HCT116 (cell line): ENCODE measurements at regions not wholly inside any gene's neighbourhood (a gene's known extent, or its start where the extent isn't known, plus 50 kb on each side); places are given as distances from the start of the nearest gene placed in this dataset.

Experiments
- ATAC-seq: fragments of 200-7000 bp; cut with Tn5 transposase; 2 replicates; pipeline ENCODE4 v1.9.1; 2020; ENCODE audit warnings: mild to moderate bottlenecking, moderate library complexity
- BruUV-seq: library from RNA; stranded (reverse); fragments of 400-500 nt; replicated peaks from 2 replicates; lab custom pipeline; 2021; lab: Mats Ljungman, UMichigan
- CTCF ChIA-PET: fragments of 300-600 bp; sonication (Branson Sonifier 250); formaldehyde crosslinking; loops from one replicate; lab custom pipeline; 2021; ENCODE audit warnings: antibody characterized with exemption; lab: Charles Lee
- POLR2A ChIA-PET: fragments of 300-600, 350-600 bp; sonication (Branson Sonifier 250); formaldehyde crosslinking; loops from one replicate; lab custom pipeline; 2021; ENCODE audit warnings: antibody characterized with exemption; lab: Charles Lee
- RAD21 ChIA-PET, 2 experiments: fragments of 300-600 bp; sonication (Branson Sonifier 250); formaldehyde crosslinking; loops; one replicate each; lab custom pipeline; 2023; ENCODE audit warnings: low total read pairs in 2 of 2; ENCODE audit not compliant: uncharacterized antibody in 2 of 2, unreplicated experiment in 2 of 2, low non-redundant PET in 1 of 2; lab: Charles Lee
- DNase-seq: peaks from one replicate; pipeline ENCODE4 v3.0.0-alpha.2; 2010; ENCODE audit warnings: low read depth, low spot score
- H2AFZ ChIP-seq: fragments of 200-600 bp; shearing (Covaris generic), sonication (generic); 2 replicates; pipeline ENCODE4 v1.6.1; 2017; ENCODE audit warnings: low read depth, mixed run types, mixed read lengths, antibody characterized with exemption, low read length; ENCODE audit not compliant: poor library complexity, severe bottlenecking
- H3K27ac ChIP-seq: 2 replicates; pipeline ENCODE4 v1.5.1; 2012; ENCODE audit warnings: low read depth, low read length
- H3K27me3 ChIP-seq: fragments of 200-600 bp; sonication (generic); 2 replicates; pipeline ENCODE4 v1.6.1; 2016; ENCODE audit warnings: mixed run types, low read length, mixed read lengths; ENCODE audit not compliant: insufficient read depth
- H3K36me3 ChIP-seq, 2 experiments: fragments of 200-500 bp in 1 of 2; fragments of 200-600 bp in 1 of 2; sonication (Bioruptor generic) in 1 of 2; sonication (generic) in 1 of 2; 2 replicates each; pipeline versions ENCODE4 v1.5.1 to v1.6.1; 2014 to 2016; ENCODE audit warnings: low read length in 2 of 2, inconsistent platforms in 1 of 2, mixed read lengths in 1 of 2, mixed run types in 1 of 2; ENCODE audit not compliant: insufficient read depth in 2 of 2, control insufficient read depth in 1 of 2
- H3K4me1 ChIP-seq, 2 experiments: fragments of 200-600 bp in 1 of 2; sonication (generic) in 1 of 2; 2 replicates each; pipeline versions ENCODE4 v1.5.1 to v1.6.1; 2012 to 2017; ENCODE audit warnings: low read length in 2 of 2, inconsistent platforms in 1 of 2, mild to moderate bottlenecking in 1 of 2, mixed read lengths in 1 of 2, mixed run types in 1 of 2, moderate library complexity in 1 of 2; ENCODE audit not compliant: insufficient read depth in 2 of 2, control insufficient read depth in 1 of 2
- H3K4me2 ChIP-seq: fragments of 200-600 bp; sonication (generic); 2 replicates; pipeline ENCODE4 v1.6.1; 2017; ENCODE audit warnings: mixed run types, low read length, mixed read lengths
- H3K4me3 ChIP-seq, 2 experiments: fragments of 200-600 bp in 1 of 2; sonication (generic) in 1 of 2; replicated peaks in 1 of 2; 2 replicates each; pipeline ENCODE4 v1.5.1; 2011 to 2016; ENCODE audit warnings: low read length in 2 of 2, control low read depth in 1 of 2, low read depth in 1 of 2, mild to moderate bottlenecking in 1 of 2, mixed read lengths in 1 of 2, mixed run types in 1 of 2
- H3K79me2 ChIP-seq: fragments of 200-600 bp; sonication (generic); 2 replicates; pipeline ENCODE4 v1.6.1; 2017; ENCODE audit warnings: mild to moderate bottlenecking, mixed run types, low read length, moderate library complexity, mixed read lengths; ENCODE audit not compliant: insufficient read depth
- H3K9ac ChIP-seq: fragments of 200-600 bp; sonication (generic); 2 replicates; pipeline ENCODE4 v1.6.1; 2016; ENCODE audit warnings: low read length, mixed read lengths
- H3K9me2 ChIP-seq: fragments of 200-600 bp; sonication (generic), shearing (Covaris generic); 2 replicates; pipeline ENCODE4 v1.6.1; 2017; ENCODE audit warnings: mixed run types, mild to moderate bottlenecking, moderate library complexity; ENCODE audit not compliant: insufficient read depth
- H3K9me3 ChIP-seq, 2 experiments: fragments of 200-500 bp in 1 of 2; fragments of 200-600 bp in 1 of 2; sonication (Bioruptor generic) in 1 of 2; sonication (generic) in 1 of 2; 2 replicates each; pipeline ENCODE4 v1.6.1; 2014 to 2017; ENCODE audit warnings: low read length in 2 of 2, mixed read lengths in 2 of 2, inconsistent platforms in 1 of 2, low read depth in 1 of 2, mild to moderate bottlenecking in 1 of 2, mixed run types in 1 of 2, moderate library complexity in 1 of 2; ENCODE audit not compliant: control insufficient read depth in 1 of 2, insufficient read depth in 1 of 2
- H4K20me1 ChIP-seq: fragments of 200-600 bp; sonication (generic), shearing (Covaris generic); 2 replicates; pipeline ENCODE4 v1.6.1; 2017; ENCODE audit warnings: mixed run types, mild to moderate bottlenecking, moderate library complexity; ENCODE audit not compliant: insufficient read depth
- ATF3 ChIP-seq: IDR thresholded peaks from 2 replicates; pipeline ENCODE4 v1.6.1; 2012
- CEBPB ChIP-seq: IDR thresholded peaks from 2 replicates; pipeline ENCODE4 v1.6.1; 2012; ENCODE audit warnings: low read depth
- EGR1 ChIP-seq: IDR thresholded peaks from 2 replicates; pipeline ENCODE4 v1.6.1; 2012; ENCODE audit warnings: low read depth
- EZH2phosphoT487 ChIP-seq: fragments of 200-600 bp; IDR thresholded peaks from 2 replicates; pipeline ENCODE4 v1.6.1; 2018; ENCODE audit warnings: antibody characterized with exemption, borderline replicate concordance
- JUND ChIP-seq: IDR thresholded peaks from 2 replicates; pipeline ENCODE4 v1.6.1; 2012
- MAX ChIP-seq: IDR thresholded peaks from 2 replicates; pipeline ENCODE4 v1.6.1; 2012
- POLR2AphosphoS5 ChIP-seq: IDR thresholded peaks from 2 replicates; pipeline ENCODE4 v1.6.1; 2011; ENCODE audit warnings: mild to moderate bottlenecking, low read depth, low read length, moderate library complexity
- SIN3A ChIP-seq: IDR thresholded peaks from 2 replicates; pipeline ENCODE4 v1.6.1; 2012; ENCODE audit warnings: low read depth
- SP1 ChIP-seq: IDR thresholded peaks from 2 replicates; pipeline ENCODE4 v1.6.1; 2012; ENCODE audit warnings: low read depth
- SRF ChIP-seq: IDR thresholded peaks from 2 replicates; pipeline ENCODE4 v1.6.1; 2012; ENCODE audit warnings: low read depth
- ZBTB33 ChIP-seq: IDR thresholded peaks from 2 replicates; pipeline ENCODE4 v1.6.1; 2011; ENCODE audit warnings: mild to moderate bottlenecking, low read length, moderate library complexity; ENCODE audit not compliant: insufficient replicate concordance; ENCODE audit errors: extremely low read depth
- ZFX ChIP-seq: fragments of 450-650 bp; IDR thresholded peaks from 2 replicates; pipeline ENCODE4 v1.6.1; 2017
- intact Hi-C: fragments of 100-400 bp; cut with micrococcal nuclease; formaldehyde crosslinking; loops from 2 replicates; pipeline ENCODE4 v1.10.0; 2022

GRCh38 chr1:177566495-177566894 lies 395.7 kb downstream of the BRINP2 start:
- Histone ChIP-seq H3K9ac (no peak overlapping the region), H3K4me3 (no peak overlapping the region), H3K9me3 (no peaks in the 10 kb centered on the region), H4K20me1 (no peaks in the 10 kb centered on the region), H3K27ac (no peak overlapping the region), H3K4me1 (no peaks in the 10 kb centered on the region), H3K4me2 (no peak overlapping the region), H3K9me2 (no peaks in the 10 kb centered on the region), H3K27me3 (no peaks in the 10 kb centered on the region), H3K36me3 (no peaks in the 10 kb centered on the region)
- BruUV-seq, result no TSS peak
- DNase-seq (no peak), ATAC-seq (no peak)
- ChIA-PET POLR2A (no interaction called here), RAD21 (no interaction called here), CTCF (no interaction called here)
- intact Hi-C loops, result no loop called here
- TF ChIP-seq EGR1 (no peak), ZBTB33 (no peak), JUND (no peak)
- TF ChIP-seq, all 23 proteins: peak for 0
- Histone ChIP-seq H3K79me2 (no peaks in the 10 kb centered on the region), H2AFZ (no peak overlapping the region)

- intact Hi-C loops, result no loop called here
- Histone ChIP-seq H3K9me3 (no peaks in the 10 kb centered on the region), H3K27ac (no peak overlapping the region), H4K20me1 (no peaks in the 10 kb centered on the region), H3K9ac (no peak overlapping the region), H3K4me3 (no peak overlapping the region), H3K4me1 (no peaks in the 10 kb centered on the region), H3K9me2 (no peaks in the 10 kb centered on the region), H2AFZ (no peak overlapping the region), H3K27me3 (no peaks in the 10 kb centered on the region), H3K79me2 (no peaks in the 10 kb centered on the region), H3K4me2 (no peak overlapping the region), H3K36me3 (no peaks in the 10 kb centered on the region)
- DNase-seq (no peak), ATAC-seq (no peak)
- ChIA-PET CTCF (no interaction called here), RAD21 (no interaction called here), POLR2A (no interaction called here)
- no peak for TF ChIP-seq SIN3A
- TF ChIP-seq SRF, result no peak
- TF ChIP-seq POLR2AphosphoS5, result no peak
- no peak for TF ChIP-seq MAX
- TF ChIP-seq EZH2phosphoT487, result no peak
- TF ChIP-seq SP1, result no peak
- TF ChIP-seq ATF3, result no peak
- no peak for TF ChIP-seq ZFX
- TF ChIP-seq CEBPB, result no peak
- BruUV-seq, result no TSS peak
Observed at GRCh38 chr1:177561436-177561835, 390.7 kb downstream of the BRINP2 start.
